Globus pallidus (tissue), 1 donor: ENCODE measurements at regions not wholly inside any gene's neighbourhood (a gene's known extent, or its start where the extent isn't known, plus 50 kb on each side); places are given as distances from the start of the nearest gene placed in this dataset.
"Not testable (repeated sequence)": the region's sequence is repeated elsewhere in the genome, so short reads cannot be mapped to it uniquely, and the experiment has no call there.

Experiments used
- DNase-seq: peaks from one replicate; pipeline ENCODE4 v3.0.0-alpha.2; 2015; ENCODE audit warnings: low spot score

GRCh38 chr4:79217025-79217424 lies 108.8 kb downstream of the NAA11 start:
- no peak for DNase-seq

DNA sequence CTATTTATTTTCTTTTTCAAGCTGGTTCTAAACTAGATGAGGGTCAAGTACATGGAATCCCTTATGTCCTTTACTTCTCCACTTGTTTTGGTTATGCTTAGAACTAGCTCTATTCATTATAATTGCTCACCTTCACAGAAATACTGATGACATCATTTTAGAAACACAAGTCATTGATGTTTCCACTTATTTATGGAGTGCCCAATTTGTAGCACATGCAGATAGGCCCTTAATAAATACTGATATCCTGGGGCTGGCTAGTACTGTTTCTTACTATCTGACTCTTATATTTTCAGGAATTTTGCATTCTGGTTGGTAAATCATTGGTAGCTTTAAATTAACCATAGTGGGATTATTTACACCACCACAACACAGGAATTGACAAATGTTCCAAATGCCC lies 112.2 kb downstream of the NAA11 start:
- no peak for DNase-seq

GRCh38 chr4:79213010-79213409 lies 112.9 kb downstream of the NAA11 start:
- no peak for DNase-seq

DNA sequence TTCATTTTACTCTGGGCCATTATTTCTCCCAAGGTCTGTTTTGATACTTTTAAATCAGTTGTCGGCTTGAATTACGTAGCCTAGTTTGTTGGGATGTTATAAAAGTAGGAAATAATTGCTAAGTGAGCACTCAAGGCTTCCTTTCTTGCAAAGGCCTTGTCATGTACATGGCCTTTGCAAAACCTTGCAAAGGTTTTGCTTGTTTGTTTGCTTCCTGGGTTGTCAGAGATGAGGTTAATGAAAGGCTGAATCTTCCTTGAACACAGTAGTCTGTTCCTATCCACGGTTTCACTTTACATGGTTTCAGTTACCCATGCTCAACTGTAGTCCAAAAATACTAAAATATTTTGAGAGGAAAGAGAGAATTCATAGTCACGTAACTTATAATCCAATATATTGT lies 113.5 kb downstream of the NAA11 start:
- DNase-seq: no peak

DNA sequence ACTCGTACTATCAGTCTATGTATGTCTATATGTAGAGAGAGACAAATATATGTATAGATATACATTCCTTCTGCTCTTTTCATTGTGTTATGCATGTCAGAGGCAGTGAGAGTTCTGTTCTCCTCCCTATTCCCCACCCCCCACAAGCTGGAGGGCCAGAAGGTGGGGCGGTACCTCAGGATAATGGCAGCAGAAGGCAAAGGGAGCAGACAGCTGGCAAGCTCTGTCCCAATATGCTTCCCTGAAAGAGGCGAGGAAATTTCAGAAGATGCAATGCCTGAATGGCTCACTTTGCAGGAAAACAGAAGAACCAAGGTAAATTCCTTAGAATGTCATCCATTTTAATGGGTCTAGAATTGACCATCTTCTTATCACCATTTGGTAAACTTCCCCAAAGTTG lies 114.4 kb downstream of the NAA11 start:
- DNase-seq: no peak

DNA sequence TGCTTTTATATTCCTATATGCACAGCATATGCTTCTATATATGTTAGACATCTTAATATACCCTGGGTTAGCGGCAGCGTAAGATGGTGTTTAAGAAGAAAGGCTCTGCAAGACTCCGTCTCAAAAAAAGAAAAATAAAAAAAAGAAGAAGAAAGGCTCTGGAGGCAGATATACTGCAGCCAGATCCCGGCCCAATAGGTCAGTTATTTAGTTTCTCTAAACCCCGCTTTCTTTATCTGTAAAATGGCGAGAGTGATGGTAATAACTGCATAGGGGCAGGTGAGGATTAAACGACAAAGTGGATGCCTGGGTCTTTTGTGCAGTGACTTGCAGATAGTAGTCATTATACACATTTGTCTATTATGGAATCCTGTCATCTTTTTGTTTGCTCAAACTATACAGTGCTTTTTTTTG lies 115.2 kb downstream of the NAA11 start:
- no peak for DNase-seq

DNA sequence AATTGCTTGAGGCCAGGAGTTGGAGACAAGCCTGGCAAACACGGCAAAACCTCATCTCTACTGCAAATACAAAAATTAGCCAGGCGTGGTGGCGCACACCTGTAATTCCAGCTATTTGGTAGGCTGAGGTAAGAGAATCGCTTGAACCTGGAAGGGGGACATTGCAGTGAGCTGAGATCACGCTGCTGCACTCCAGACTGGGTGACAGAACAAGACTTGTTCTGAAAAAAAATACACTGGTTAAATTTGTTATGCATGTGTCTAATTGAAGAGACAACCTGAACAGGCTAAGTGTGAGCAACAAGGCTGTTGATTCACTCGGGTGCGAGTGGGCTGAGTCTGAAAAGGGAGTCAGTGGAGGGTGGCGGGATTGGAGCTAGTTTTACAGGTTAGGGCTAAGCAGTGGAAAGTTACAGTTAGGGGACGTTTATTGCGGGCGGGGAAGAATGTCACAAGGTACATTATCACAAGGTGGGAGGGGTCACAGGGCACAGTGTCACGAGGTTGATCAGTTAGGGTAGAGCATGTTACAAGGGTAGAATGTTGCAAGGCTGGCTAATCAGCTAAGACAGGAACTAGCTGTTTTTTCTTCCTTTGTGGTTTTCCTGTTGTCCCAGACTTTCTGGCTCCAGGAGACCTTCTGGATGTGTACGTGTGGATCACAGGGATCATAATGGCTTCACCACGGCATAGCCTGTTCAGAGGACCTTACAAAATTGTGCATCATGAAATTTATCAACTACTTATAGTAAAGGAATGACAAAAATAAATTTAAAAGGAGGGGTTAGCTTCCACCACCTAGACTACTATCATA lies 115.8 kb downstream of the NAA11 start:
- DNase-seq: no peak

DNA sequence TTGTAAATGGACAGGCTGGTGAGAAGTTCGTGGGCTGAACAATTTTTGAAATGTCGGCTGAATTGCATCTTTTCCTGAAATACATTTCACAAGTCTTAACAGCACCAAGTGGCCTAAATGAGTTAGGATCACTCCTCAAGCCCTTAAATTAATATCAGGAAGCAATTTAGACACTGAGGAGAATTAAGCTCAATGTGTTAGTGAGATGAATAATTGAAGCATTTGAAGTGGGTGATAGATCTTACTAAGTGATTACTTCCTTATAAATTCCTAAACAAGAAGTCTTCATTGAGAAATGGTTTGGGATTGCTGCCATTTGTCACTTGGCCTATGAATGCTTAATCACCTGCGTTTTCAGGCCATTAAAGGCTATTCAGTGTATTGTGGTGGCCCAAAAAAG lies 116.8 kb downstream of the NAA11 start:
- DNase-seq: no peak

GRCh38 chr4:79207281-79207680 lies 118.6 kb downstream of the NAA11 start:
- no peak for DNase-seq

DNA sequence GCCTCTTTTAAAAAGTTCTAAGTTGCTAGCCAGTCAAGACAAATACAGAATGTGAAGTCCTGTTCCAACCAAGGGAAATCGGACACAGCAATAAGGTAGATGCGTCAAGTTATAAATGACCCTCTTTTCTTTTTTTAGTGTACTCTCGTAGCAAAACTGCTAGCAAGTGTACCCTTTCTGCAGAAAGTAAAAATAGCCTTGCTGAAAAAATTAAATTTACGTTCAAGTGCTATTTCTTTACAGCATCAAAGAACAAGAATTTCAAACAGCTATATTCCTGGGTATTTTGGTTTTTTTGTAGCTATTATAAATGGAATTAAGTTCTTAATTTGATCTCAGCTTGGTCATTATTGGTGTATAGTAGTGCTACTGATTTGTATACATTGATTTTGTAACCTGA lies 119.2 kb downstream of the NAA11 start:
- no peak for DNase-seq

DNA sequence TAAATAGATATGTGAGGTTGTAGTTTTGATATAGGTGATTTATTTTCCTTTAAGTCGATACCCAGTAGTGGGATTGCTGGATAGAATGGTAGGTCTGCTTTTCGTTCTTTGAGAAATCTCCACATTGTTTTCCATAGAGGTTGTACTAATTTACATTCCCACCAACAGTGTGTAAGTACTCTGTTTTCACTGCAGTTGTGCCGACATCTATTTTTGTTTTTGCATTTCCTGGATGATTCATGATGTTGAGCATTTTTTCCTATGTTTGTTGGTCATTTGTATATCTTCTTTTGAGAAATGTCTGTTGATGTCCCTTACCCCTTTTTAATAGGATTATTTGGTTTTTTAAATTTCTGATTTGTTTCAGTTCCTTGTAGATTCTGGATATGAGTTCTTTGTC lies 120.7 kb downstream of the NAA11 start:
- DNase-seq: no peak

GRCh38 chr4:79201971-79202370 lies 123.9 kb downstream of the NAA11 start:
- DNase-seq: no peak

DNA sequence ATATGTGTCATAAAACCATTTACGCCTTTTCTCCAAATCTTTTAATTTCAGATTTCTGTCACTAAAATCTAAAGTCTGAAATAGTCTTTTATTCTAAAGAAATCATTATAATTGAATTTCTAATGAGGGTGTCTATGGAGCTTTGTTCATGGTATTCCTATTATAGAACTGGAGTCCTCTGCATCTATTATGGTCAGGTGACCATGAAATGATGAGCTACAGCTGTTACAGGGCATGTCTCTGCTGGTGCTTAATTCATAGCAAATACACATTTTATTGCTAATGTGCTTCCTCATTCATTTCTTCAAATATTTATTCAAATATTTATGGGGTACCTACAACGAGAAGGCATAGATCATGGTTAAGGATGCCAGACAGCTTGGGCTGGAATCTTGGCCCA lies 126.1 kb downstream of the NAA11 start:
- DNase-seq: no peak

- no peak for DNase-seq
Observed at GRCh38 chr4:79198951-79199587, 126.8 kb downstream of the NAA11 start.

DNA sequence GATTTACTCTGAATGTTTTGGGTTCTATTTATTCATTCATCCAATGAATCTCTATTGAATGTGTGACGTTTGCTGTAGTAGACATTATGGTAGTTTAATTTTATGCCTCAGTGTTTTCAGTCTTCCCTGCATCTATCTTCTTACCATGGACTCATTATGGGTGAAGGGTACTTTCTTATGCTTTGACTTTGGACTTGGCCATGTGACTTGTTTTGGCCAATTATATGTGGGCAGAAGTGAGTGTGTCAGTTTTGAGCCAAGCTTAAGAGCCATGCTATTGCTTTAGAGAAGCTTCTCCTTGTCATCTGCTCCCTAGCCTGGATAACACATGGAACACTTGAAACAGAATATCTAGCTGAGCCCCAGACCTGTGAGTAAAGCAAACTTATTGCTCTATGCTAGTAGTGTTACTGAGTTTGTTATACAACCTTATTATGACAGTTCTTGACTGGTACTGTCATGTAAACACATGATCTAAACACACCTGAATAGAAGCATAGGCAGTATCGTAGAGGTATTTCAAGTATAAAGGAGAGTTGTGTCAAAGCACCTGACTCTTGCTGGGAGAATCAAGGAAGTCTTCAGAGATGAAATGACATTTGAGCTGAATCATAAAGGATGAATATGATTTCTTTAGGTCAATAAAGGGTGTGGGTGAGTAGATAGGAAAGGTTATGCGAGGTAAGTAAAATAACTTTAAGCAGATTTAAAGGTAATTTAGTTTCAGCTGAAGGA lies 128.4 kb downstream of the NAA11 start:
- no peak for DNase-seq

- not testable (repeated sequence) for DNase-seq
Observed at GRCh38 chr4:79191292-79191691, 134.6 kb downstream of the NAA11 start.

GRCh38 chr4:79185526-79186045 lies 140.3 kb downstream of the NAA11 start:
- DNase-seq: no peak

GRCh38 chr4:79184476-79184875 lies 141.4 kb downstream of the NAA11 start:
- no peak for DNase-seq

DNA sequence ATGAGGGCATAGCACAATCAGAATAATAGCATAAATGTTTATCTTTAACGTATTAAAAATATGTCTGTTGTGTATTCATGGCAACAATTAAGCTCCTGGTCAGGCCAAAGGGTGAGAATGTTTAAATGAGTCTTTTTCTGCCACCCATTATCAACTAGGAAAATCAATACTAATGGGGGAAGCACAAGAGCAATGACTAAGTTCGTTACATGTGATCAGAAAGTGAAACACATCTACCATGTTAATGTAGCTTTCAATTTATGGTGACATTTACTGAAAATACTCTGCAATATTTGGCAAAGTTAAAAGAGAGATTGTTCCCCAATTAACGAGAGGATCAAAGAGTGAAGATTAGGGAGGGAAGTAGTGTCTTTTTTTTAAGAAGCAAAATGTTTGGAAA lies 143.7 kb downstream of the NAA11 start:
- DNase-seq: no peak

- no peak for DNase-seq
Observed at GRCh38 chr4:79181190-79181589, 144.7 kb downstream of the NAA11 start.

DNA sequence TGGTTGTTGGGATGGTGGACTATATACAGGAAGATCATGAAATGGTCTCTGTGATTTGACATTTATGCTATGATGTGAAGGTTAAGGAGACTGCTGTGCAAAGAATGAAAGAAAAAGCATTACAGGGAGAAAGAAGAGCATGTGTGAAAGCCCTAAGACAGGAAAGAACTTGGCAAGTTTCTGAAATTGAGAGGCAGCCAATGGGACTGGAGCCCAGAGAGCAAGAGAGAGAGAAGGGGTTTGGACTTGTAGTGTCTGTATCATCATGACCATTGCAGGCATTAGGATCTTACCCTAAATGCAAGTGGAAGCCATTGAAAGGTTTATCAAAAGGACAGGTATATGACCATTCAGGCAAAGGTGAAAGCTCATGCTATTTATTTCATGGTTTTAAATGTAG lies 147.1 kb downstream of the NAA11 start:
- DNase-seq: peak; percentile 18

- no peak for DNase-seq
Observed at GRCh38 chr4:79177388-79177787, 148.5 kb downstream of the NAA11 start.

GRCh38 chr4:79176351-79176750 lies 149.5 kb downstream of the NAA11 start:
- no peak for DNase-seq
